GM13977 (cell line): ENCODE measurements at regions not wholly inside any gene's neighbourhood (a gene's known extent, or its start where the extent isn't known, plus 50 kb on each side); places are given as distances from the start of the nearest gene placed in this dataset.

Source experiments
- DNase-seq: peaks from one replicate; pipeline ENCODE4 v3.0.0; 2012; ENCODE audit warnings: low spot score
- in situ Hi-C: fragments of 300-500 bp; cut with MboI; formaldehyde crosslinking; loops from one replicate; pipeline ENCODE4 v1.12.0; 2022; ENCODE audit warnings: low sequenced_read_pairs, low pct_unique_long_range_greater_than_20kb, mixed read lengths, inconsistent platforms; ENCODE audit not compliant: unreplicated experiment
- TF ChIP-seq, protein P1 (sequence below): IDR thresholded peaks from 2 replicates; pipeline ENCODE4 v1.5.1; 2012; ENCODE audit warnings: mild to moderate bottlenecking, control low read depth; ENCODE audit not compliant: insufficient read depth; ENCODE audit errors: extremely low read depth, missing control alignments

DNA sequence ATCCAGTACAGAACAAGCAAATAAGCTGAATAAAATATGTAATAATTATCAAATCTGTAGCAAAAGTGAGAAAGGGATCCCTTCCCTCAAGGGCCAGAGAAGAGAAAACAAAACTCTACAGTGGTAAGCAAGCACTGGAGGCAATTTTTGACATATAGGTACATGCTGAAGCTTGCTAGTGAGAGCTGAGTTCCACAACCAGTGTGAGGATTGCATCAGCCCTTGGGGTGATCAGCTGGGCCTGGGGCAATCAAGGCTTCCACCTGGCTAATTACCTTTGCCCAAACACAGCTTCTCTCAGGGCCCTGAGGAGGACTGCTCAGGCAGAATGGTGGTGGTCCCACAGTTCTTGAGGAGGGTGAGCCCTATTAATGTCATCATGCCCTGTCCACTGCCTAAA is 134.4 kb upstream of the DLX6 start:
- in situ Hi-C loops: no loop called here
- TF ChIP-seq, protein P1, sequence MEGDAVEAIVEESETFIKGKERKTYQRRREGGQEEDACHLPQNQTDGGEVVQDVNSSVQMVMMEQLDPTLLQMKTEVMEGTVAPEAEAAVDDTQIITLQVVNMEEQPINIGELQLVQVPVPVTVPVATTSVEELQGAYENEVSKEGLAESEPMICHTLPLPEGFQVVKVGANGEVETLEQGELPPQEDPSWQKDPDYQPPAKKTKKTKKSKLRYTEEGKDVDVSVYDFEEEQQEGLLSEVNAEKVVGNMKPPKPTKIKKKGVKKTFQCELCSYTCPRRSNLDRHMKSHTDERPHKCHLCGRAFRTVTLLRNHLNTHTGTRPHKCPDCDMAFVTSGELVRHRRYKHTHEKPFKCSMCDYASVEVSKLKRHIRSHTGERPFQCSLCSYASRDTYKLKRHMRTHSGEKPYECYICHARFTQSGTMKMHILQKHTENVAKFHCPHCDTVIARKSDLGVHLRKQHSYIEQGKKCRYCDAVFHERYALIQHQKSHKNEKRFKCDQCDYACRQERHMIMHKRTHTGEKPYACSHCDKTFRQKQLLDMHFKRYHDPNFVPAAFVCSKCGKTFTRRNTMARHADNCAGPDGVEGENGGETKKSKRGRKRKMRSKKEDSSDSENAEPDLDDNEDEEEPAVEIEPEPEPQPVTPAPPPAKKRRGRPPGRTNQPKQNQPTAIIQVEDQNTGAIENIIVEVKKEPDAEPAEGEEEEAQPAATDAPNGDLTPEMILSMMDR: no peak
- no peak for DNase-seq

DNA sequence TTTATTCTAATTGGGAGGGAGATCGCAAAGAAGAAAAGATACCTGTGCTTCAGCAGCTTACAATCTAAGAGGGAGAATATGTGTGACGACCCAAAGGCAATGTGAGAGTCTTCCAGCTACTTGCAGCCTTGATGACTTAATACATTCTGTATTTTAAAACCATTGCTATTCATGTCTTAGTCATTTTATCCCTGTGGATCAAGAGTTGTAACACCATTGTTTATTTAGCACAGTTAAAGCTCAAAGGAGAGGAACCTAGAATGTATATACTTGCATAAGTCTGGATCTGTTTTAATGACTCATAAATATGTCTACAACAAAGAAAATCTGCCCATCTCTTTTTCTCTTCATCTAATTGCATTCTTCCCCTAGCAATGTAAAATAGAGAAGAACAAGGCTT is 117.9 kb upstream of the DLX6 start:
- TF ChIP-seq, protein P1: no peak
- in situ Hi-C loops: no loop called here
- no peak for DNase-seq

DNA sequence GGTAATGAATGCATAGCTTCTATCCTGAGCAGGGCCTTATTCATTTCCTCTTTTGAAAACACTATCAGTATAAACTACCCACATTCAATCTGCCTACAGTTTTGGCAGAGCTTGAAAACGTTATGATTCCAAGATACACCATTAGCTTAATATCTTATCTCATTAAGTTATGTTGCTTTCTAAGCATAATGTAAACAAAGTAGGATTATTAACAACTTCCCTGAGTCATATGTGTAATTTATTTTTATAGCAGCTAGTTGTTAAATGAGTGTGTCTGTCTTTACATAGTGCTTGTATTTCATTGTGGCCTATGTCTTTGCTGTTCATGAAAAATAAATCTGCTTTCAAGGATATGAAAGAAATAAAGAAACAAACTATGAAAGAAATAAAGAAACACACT is 106.2 kb upstream of the DLX6 start:
- DNase-seq: no peak
- in situ Hi-C loops: no loop called here
- TF ChIP-seq, protein P1: no peak

DNA sequence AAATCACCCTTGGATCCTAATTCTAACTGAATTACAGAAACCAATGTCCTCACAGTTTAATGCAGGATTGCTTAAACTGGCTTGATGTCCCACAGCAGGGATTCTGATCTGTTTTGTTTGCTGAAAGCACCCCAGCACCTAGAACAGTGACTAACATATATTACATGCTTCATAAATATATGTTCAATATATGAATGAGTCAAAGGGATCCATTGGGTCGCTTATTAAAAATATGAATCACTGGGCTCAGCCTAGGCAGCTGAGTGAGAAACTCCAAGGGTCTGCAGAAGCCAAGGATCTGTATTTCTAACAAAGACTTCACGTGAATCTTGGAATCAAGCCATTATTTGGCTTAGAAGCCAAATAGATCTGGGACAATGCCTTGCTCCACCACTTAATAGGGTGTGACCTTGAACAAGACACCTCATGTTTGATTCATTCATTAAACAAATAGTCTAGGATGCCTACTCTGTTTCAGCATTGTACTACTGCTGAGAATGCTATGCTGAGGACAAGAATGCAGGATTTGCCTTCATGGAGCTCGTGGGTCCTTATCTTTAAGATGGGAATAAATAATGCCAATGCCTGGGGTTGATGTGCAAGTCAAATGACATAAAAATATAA is 103.4 kb upstream of the DLX6 start:
- in situ Hi-C loops: no loop called here
- TF ChIP-seq, protein P1: no peak
- no peak for DNase-seq

DNA sequence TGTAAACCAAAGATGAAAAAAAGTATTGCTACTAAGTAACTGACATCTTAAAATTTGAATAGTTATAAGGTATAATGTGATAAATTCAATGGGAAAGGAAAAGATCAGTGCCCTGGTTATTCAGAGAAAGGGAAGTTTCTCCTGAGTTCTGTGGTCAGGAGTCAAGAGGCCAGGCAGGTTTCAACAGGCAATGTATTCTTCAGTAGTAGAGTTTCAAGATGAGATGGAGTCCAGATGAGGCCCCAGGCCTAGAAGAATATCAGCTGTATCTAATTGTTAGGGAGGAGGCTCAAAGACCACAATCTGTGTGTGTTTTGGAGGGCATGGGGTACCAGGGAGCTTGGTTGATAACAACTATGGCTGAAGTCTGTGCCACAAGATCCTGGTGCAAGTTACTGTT is 101.4 kb upstream of the DLX6 start:
- no peak for DNase-seq
- in situ Hi-C loops: no loop called here
- TF ChIP-seq, protein P1: no peak

DNA sequence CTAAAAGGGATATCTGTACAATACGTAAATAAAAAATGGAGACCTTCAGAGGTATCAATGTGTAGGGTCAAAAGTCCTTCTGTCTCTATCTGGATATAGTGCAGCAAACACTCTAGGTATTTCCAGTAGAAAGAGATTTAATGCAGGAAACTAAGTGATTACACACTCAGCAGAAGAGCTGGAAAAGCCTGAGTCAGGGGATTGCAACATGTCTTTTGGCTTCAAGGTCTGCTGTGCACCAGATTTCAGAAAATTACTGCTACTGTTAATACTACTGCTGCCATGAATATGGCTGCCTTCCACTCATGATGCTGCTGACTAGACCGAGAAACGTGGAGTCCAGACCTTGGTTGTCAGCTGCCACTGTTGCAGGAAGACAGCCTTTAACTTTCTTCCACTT is 94.9 kb upstream of the DLX6 start:
- TF ChIP-seq, protein P1: no peak
- in situ Hi-C loops: no loop called here
- no peak for DNase-seq

DNA sequence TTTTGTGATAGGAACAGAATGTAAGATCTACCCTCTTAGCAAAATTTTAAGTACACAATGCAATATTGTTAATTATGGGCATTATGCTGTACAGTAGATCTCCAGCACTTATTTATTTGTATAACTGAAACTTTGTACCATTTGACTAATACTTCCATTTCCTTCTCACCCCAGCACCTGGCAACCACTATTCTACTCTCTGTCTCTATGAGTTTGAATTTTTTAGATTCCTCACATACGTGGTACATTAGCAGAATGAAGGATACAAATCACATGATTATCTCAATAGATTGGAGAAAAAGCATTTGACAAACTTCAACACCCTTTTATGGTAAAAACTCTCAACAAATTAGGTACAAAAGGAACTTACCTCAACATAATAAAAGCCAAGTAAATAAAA is 90.3 kb upstream of the DLX6 start:
- no peak for DNase-seq
- TF ChIP-seq, protein P1: no peak
- in situ Hi-C loops: no loop called here
